ENCODE measurements at regions not wholly inside any gene's neighbourhood (a gene's known extent, or its start where the extent isn't known, plus 50 kb on each side); places are given as distances from the start of the nearest gene placed in this dataset.

- no peaks in the 10 kb centered on the region for H3K36me3 ChIP-seq (ENCODE audit: control insufficient read depth in 2 of 2, insufficient read depth in 2 of 2, low read length in 2 of 2)
- no peak overlapping the region for H3K27ac ChIP-seq (ENCODE audit: low read depth in 2 of 2, low read length in 2 of 2)
- H3K9me3 ChIP-seq (ENCODE audit: control insufficient read depth in 2 of 2, low read length in 2 of 2) = no peaks in the 10 kb centered on the region
Observed at GRCh38 chr2:11069566-11070185, 85.6 kb upstream of the SLC66A3 start.

GRCh38 chr2:11071211-11071610, 84.1 kb upstream of the SLC66A3 start:
- no peak overlapping the region for H3K4me3 ChIP-seq (ENCODE audit: low read length in 2 of 2)
- no peaks in the 10 kb centered on the region for H3K36me3 ChIP-seq (ENCODE audit: control insufficient read depth in 2 of 2, insufficient read depth in 2 of 2, low read length in 2 of 2)
- H3K9me3 ChIP-seq (ENCODE audit: control insufficient read depth in 2 of 2, low read length in 2 of 2) = no peaks in the 10 kb centered on the region
- H3K27me3 ChIP-seq (ENCODE audit: control insufficient read depth in 2 of 2, insufficient read depth in 2 of 2, low read length in 2 of 2) = peaks cover 0 to 13% of the 10 kb centered on the region in 2 donors
- H3K9ac ChIP-seq (ENCODE audit: low read depth in 1 of 2, low read length in 2 of 2) = no peak overlapping the region
- peaks cover under 1 to 2% of the 10 kb centered on the region in 2 donors for H3K4me1 ChIP-seq (ENCODE audit: control insufficient read depth in 2 of 2, insufficient read depth in 2 of 2, low read length in 2 of 2)
- no peak overlapping the region for H3K27ac ChIP-seq (ENCODE audit: low read depth in 2 of 2, low read length in 2 of 2)

More at GRCh38 chr2:11069566-11070185, 85.6 kb upstream of the SLC66A3 start:
- Histone ChIP-seq H3K4me1 (ENCODE audit: control insufficient read depth in 2 of 2, insufficient read depth in 2 of 2, low read length in 2 of 2) (peaks cover 10 to 11% of the 10 kb centered on the region in 2 donors), H3K9ac (ENCODE audit: low read depth in 1 of 2, low read length in 2 of 2) (no peak overlapping the region), H3K4me3 (ENCODE audit: low read length in 2 of 2) (no peak overlapping the region), H3K27me3 (ENCODE audit: control insufficient read depth in 2 of 2, insufficient read depth in 2 of 2, low read length in 2 of 2) (peaks cover 0 to 13% of the 10 kb centered on the region in 2 donors)

GRCh38 chr2:11071939-11072338, 83.3 kb upstream of the SLC66A3 start:
- no peak overlapping the region for H3K4me3 ChIP-seq (ENCODE audit: low read length in 2 of 2)
- peaks cover 0 to 13% of the 10 kb centered on the region in 2 donors for H3K27me3 ChIP-seq (ENCODE audit: control insufficient read depth in 2 of 2, insufficient read depth in 2 of 2, low read length in 2 of 2)
- H3K27ac ChIP-seq (ENCODE audit: low read depth in 2 of 2, low read length in 2 of 2) = no peak overlapping the region
- no peaks in the 10 kb centered on the region for H3K9me3 ChIP-seq (ENCODE audit: control insufficient read depth in 2 of 2, low read length in 2 of 2)
- H3K4me1 ChIP-seq (ENCODE audit: control insufficient read depth in 2 of 2, insufficient read depth in 2 of 2, low read length in 2 of 2) = no peaks in the 10 kb centered on the region
- H3K36me3 ChIP-seq (ENCODE audit: control insufficient read depth in 2 of 2, insufficient read depth in 2 of 2, low read length in 2 of 2) = no peaks in the 10 kb centered on the region
- no peak overlapping the region for H3K9ac ChIP-seq (ENCODE audit: low read depth in 1 of 2, low read length in 2 of 2)

GRCh38 chr2:11072550-11072949, 82.7 kb upstream of the SLC66A3 start:
- H3K9me3 ChIP-seq (ENCODE audit: control insufficient read depth in 2 of 2, low read length in 2 of 2) = no peaks in the 10 kb centered on the region
- no peak overlapping the region for H3K9ac ChIP-seq (ENCODE audit: low read depth in 1 of 2, low read length in 2 of 2)
- H3K4me3 ChIP-seq (ENCODE audit: low read length in 2 of 2) = no peak overlapping the region
- no peaks in the 10 kb centered on the region for H3K4me1 ChIP-seq (ENCODE audit: control insufficient read depth in 2 of 2, insufficient read depth in 2 of 2, low read length in 2 of 2)
- H3K27me3 ChIP-seq (ENCODE audit: control insufficient read depth in 2 of 2, insufficient read depth in 2 of 2, low read length in 2 of 2) = peaks cover 0 to 13% of the 10 kb centered on the region in 2 donors
- no peak overlapping the region for H3K27ac ChIP-seq (ENCODE audit: low read depth in 2 of 2, low read length in 2 of 2)
- H3K36me3 ChIP-seq (ENCODE audit: control insufficient read depth in 2 of 2, insufficient read depth in 2 of 2, low read length in 2 of 2) = no peaks in the 10 kb centered on the region

- no peaks in the 10 kb centered on the region for H3K36me3 ChIP-seq (ENCODE audit: control insufficient read depth in 2 of 2, insufficient read depth in 2 of 2, low read length in 2 of 2)
- H3K9me3 ChIP-seq (ENCODE audit: control insufficient read depth in 2 of 2, low read length in 2 of 2) = no peaks in the 10 kb centered on the region
- H3K27ac ChIP-seq (ENCODE audit: low read depth in 2 of 2, low read length in 2 of 2) = no peak overlapping the region
- peaks cover 0 to 11% of the 10 kb centered on the region in 2 donors for H3K27me3 ChIP-seq (ENCODE audit: control insufficient read depth in 2 of 2, insufficient read depth in 2 of 2, low read length in 2 of 2)
- peak overlapping the region in 1 of 2 donors; percentile 17 for H3K9ac ChIP-seq (ENCODE audit: low read depth in 1 of 2, low read length in 2 of 2)
- H3K4me1 ChIP-seq (ENCODE audit: control insufficient read depth in 2 of 2, insufficient read depth in 2 of 2, low read length in 2 of 2) = no peaks in the 10 kb centered on the region
- no peak overlapping the region for H3K4me3 ChIP-seq (ENCODE audit: low read length in 2 of 2)
Observed at GRCh38 chr2:11073251-11073650, 82.0 kb upstream of the SLC66A3 start.

- no peaks in the 10 kb centered on the region for H3K4me1 ChIP-seq (ENCODE audit: control insufficient read depth in 2 of 2, insufficient read depth in 2 of 2, low read length in 2 of 2)
- no peaks in the 10 kb centered on the region for H3K36me3 ChIP-seq (ENCODE audit: control insufficient read depth in 2 of 2, insufficient read depth in 2 of 2, low read length in 2 of 2)
- no peak overlapping the region for H3K4me3 ChIP-seq (ENCODE audit: low read length in 2 of 2)
- no peaks in the 10 kb centered on the region for H3K9me3 ChIP-seq (ENCODE audit: control insufficient read depth in 2 of 2, low read length in 2 of 2)
- H3K9ac ChIP-seq (ENCODE audit: low read depth in 1 of 2, low read length in 2 of 2) = no peak overlapping the region
- peaks cover 0 to 7% of the 10 kb centered on the region in 2 donors for H3K27me3 ChIP-seq (ENCODE audit: control insufficient read depth in 2 of 2, insufficient read depth in 2 of 2, low read length in 2 of 2)
- H3K27ac ChIP-seq (ENCODE audit: low read depth in 2 of 2, low read length in 2 of 2) = no peak overlapping the region
Observed at GRCh38 chr2:11073776-11074175, 81.5 kb upstream of the SLC66A3 start.

GRCh38 chr2:11074246-11074820, 80.9 kb upstream of the SLC66A3 start:
- no peaks in the 10 kb centered on the region for H3K4me1 ChIP-seq (ENCODE audit: control insufficient read depth in 2 of 2, insufficient read depth in 2 of 2, low read length in 2 of 2)
- no peaks in the 10 kb centered on the region for H3K36me3 ChIP-seq (ENCODE audit: control insufficient read depth in 2 of 2, insufficient read depth in 2 of 2, low read length in 2 of 2)
- no peak overlapping the region for H3K4me3 ChIP-seq (ENCODE audit: low read length in 2 of 2)
- no peak overlapping the region for H3K27ac ChIP-seq (ENCODE audit: low read depth in 2 of 2, low read length in 2 of 2)
- H3K9me3 ChIP-seq (ENCODE audit: control insufficient read depth in 2 of 2, low read length in 2 of 2) = no peaks in the 10 kb centered on the region
- peaks cover 0 to 7% of the 10 kb centered on the region in 2 donors for H3K27me3 ChIP-seq (ENCODE audit: control insufficient read depth in 2 of 2, insufficient read depth in 2 of 2, low read length in 2 of 2)
- no peak overlapping the region for H3K9ac ChIP-seq (ENCODE audit: low read depth in 1 of 2, low read length in 2 of 2)

- no peaks in the 10 kb centered on the region for H3K36me3 ChIP-seq (ENCODE audit: control insufficient read depth in 2 of 2, insufficient read depth in 2 of 2, low read length in 2 of 2)
- H3K27ac ChIP-seq (ENCODE audit: low read depth in 2 of 2, low read length in 2 of 2) = no peak overlapping the region
- no peaks in the 10 kb centered on the region for H3K9me3 ChIP-seq (ENCODE audit: control insufficient read depth in 2 of 2, low read length in 2 of 2)
- H3K4me1 ChIP-seq (ENCODE audit: control insufficient read depth in 2 of 2, insufficient read depth in 2 of 2, low read length in 2 of 2) = no peaks in the 10 kb centered on the region
- H3K27me3 ChIP-seq (ENCODE audit: control insufficient read depth in 2 of 2, insufficient read depth in 2 of 2, low read length in 2 of 2) = peaks cover 0 to 4% of the 10 kb centered on the region in 2 donors
- H3K9ac ChIP-seq (ENCODE audit: low read depth in 1 of 2, low read length in 2 of 2) = no peak overlapping the region
- no peak overlapping the region for H3K4me3 ChIP-seq (ENCODE audit: low read length in 2 of 2)
Observed at GRCh38 chr2:11075221-11075620, 80.0 kb upstream of the SLC66A3 start.

GRCh38 chr2:11077411-11077810, 77.9 kb upstream of the SLC66A3 start:
- no peak overlapping the region for H3K27ac ChIP-seq (ENCODE audit: low read depth in 2 of 2, low read length in 2 of 2)
- peaks cover 0 to 2% of the 10 kb centered on the region in 2 donors for H3K27me3 ChIP-seq (ENCODE audit: control insufficient read depth in 2 of 2, insufficient read depth in 2 of 2, low read length in 2 of 2)
- no peak overlapping the region for H3K9ac ChIP-seq (ENCODE audit: low read depth in 1 of 2, low read length in 2 of 2)
- no peaks in the 10 kb centered on the region for H3K4me1 ChIP-seq (ENCODE audit: control insufficient read depth in 2 of 2, insufficient read depth in 2 of 2, low read length in 2 of 2)
- H3K9me3 ChIP-seq (ENCODE audit: control insufficient read depth in 2 of 2, low read length in 2 of 2) = no peaks in the 10 kb centered on the region
- no peaks in the 10 kb centered on the region for H3K36me3 ChIP-seq (ENCODE audit: control insufficient read depth in 2 of 2, insufficient read depth in 2 of 2, low read length in 2 of 2)
- H3K4me3 ChIP-seq (ENCODE audit: low read length in 2 of 2) = no peak overlapping the region

GRCh38 chr2:11079136-11079824, 76.0 kb upstream of the SLC66A3 start:
- no peak overlapping the region for H3K9ac ChIP-seq (ENCODE audit: low read depth in 1 of 2, low read length in 2 of 2)
- no peaks in the 10 kb centered on the region for H3K4me1 ChIP-seq (ENCODE audit: control insufficient read depth in 2 of 2, insufficient read depth in 2 of 2, low read length in 2 of 2)
- no peaks in the 10 kb centered on the region for H3K27me3 ChIP-seq (ENCODE audit: control insufficient read depth in 2 of 2, insufficient read depth in 2 of 2, low read length in 2 of 2)
- H3K36me3 ChIP-seq (ENCODE audit: control insufficient read depth in 2 of 2, insufficient read depth in 2 of 2, low read length in 2 of 2) = no peaks in the 10 kb centered on the region
- no peak overlapping the region for H3K27ac ChIP-seq (ENCODE audit: low read depth in 2 of 2, low read length in 2 of 2)
- no peak overlapping the region for H3K4me3 ChIP-seq (ENCODE audit: low read length in 2 of 2)
- no peaks in the 10 kb centered on the region for H3K9me3 ChIP-seq (ENCODE audit: control insufficient read depth in 2 of 2, low read length in 2 of 2)

All from mucosa of rectum (tissue), 2 donors.